HEK293 (cell line): ENCODE measurements at regions not wholly inside any gene's neighbourhood (a gene's known extent, or its start where the extent isn't known, plus 50 kb on each side); places are given as distances from the start of the nearest gene placed in this dataset.

Experiments
- CTCF ChIA-PET: fragments of 350-600 bp; formaldehyde crosslinking; extraction: SDS; loops from one replicate; lab custom pipeline; 2021; ENCODE audit warnings: antibody characterized with exemption; lab: Yijun Ruan, JAX
- POLR2A ChIA-PET: fragments of 300-600 bp; formaldehyde crosslinking; extraction: SDS; loops from one replicate; lab custom pipeline; 2020; ENCODE audit warnings: antibody characterized with exemption, inconsistent platforms; lab: Yijun Ruan, JAX
- H3K27ac ChIP-seq: fragments of 200-500 bp; sonication (Bioruptor generic); 2 replicates; pipeline ENCODE4 v1.5.1; 2014; ENCODE audit warnings: low read depth, low read length, control low read depth, inconsistent platforms; ENCODE audit errors: extremely low read depth
- H3K36me3 ChIP-seq, 2 experiments: fragments of 200-500 bp in 1 of 2; sonication (Bioruptor generic) in 1 of 2; 1 replicate in 1 of 2; 2 replicates in 1 of 2; pipeline ENCODE4 v1.5.1; 2014 to 2017; ENCODE audit warnings: inconsistent platforms in 2 of 2, low read length in 2 of 2; ENCODE audit not compliant: control insufficient read depth in 2 of 2, insufficient read depth in 1 of 2
- H3K4me1 ChIP-seq: fragments of 200-500 bp; sonication (Bioruptor generic); 2 replicates; pipeline ENCODE4 v1.5.1; 2014; ENCODE audit warnings: mild to moderate bottlenecking, low read length, inconsistent platforms; ENCODE audit not compliant: control insufficient read depth, insufficient read depth
- H3K4me3 ChIP-seq: 2 replicates; pipeline ENCODE4 v1.5.1; 2011; ENCODE audit warnings: low read depth, mild to moderate bottlenecking, control low read depth, low read length, moderate library complexity
- H3K9me3 ChIP-seq: fragments of 200-500 bp; sonication (Bioruptor generic); 2 replicates; pipeline ENCODE4 v1.5.1; 2014; ENCODE audit warnings: low read depth, low read length, inconsistent platforms; ENCODE audit not compliant: control insufficient read depth, insufficient read depth
- INSM2 ChIP-seq: fragments of 450-650 bp; formaldehyde crosslinking; IDR thresholded peaks from 2 replicates; pipeline ENCODE4 v1.5.1; 2016; ENCODE audit warnings: missing biosample characterization, missing genetic modification characterization
- KLF17 ChIP-seq: fragments of 450-650 bp; formaldehyde crosslinking; IDR thresholded peaks from 2 replicates; pipeline ENCODE4 v1.5.1; 2016; ENCODE audit warnings: missing biosample characterization, missing genetic modification characterization
- MEIS1 ChIP-seq: sonication (generic); formaldehyde crosslinking; IDR thresholded peaks from 2 replicates; pipeline ENCODE4 v1.8.1; 2022; ENCODE audit warnings: missing genetic modification reagents, mild to moderate bottlenecking, borderline replicate concordance
- MYNN ChIP-seq: fragments of 450-650 bp; formaldehyde crosslinking; IDR thresholded peaks from 2 replicates; pipeline ENCODE4 v1.5.1; 2016; ENCODE audit warnings: missing biosample characterization, missing genetic modification characterization, borderline replicate concordance
- PRDM2 ChIP-seq: fragments of 450-650 bp; formaldehyde crosslinking; IDR thresholded peaks from 2 replicates; pipeline ENCODE4 v1.5.1; 2016; ENCODE audit warnings: missing biosample characterization, missing genetic modification characterization, borderline replicate concordance
- REPIN1 ChIP-seq: fragments of 450-650 bp; formaldehyde crosslinking; IDR thresholded peaks from 2 replicates; pipeline ENCODE4 v1.5.1; 2017; ENCODE audit warnings: missing biosample characterization, missing genetic modification characterization, low read depth
- REST ChIP-seq: fragments of 450-650 bp; formaldehyde crosslinking; IDR thresholded peaks from 2 replicates; pipeline ENCODE4 v1.5.1; 2016; ENCODE audit warnings: missing biosample characterization, missing genetic modification characterization
- ZNF138 ChIP-seq: fragments of 450-650 bp; formaldehyde crosslinking; IDR thresholded peaks from 2 replicates; pipeline ENCODE4 v1.5.1; 2016; ENCODE audit warnings: missing biosample characterization, missing genetic modification characterization, borderline replicate concordance
- ZNF23 ChIP-seq: fragments of 450-650 bp; formaldehyde crosslinking; IDR thresholded peaks from 2 replicates; pipeline ENCODE4 v1.5.1; 2016; ENCODE audit warnings: missing biosample characterization, missing genetic modification characterization, borderline replicate concordance
- ZNF423 ChIP-seq: fragments of 450-650 bp; formaldehyde crosslinking; IDR thresholded peaks from 2 replicates; pipeline ENCODE4 v1.5.1; 2016; ENCODE audit warnings: missing biosample characterization, missing genetic modification characterization
- ZNF48 ChIP-seq: fragments of 450-650 bp; formaldehyde crosslinking; IDR thresholded peaks from 2 replicates; pipeline ENCODE4 v1.5.1; 2016; ENCODE audit warnings: missing biosample characterization, missing genetic modification characterization
- ZNF639 ChIP-seq: fragments of 450-650 bp; formaldehyde crosslinking; IDR thresholded peaks from 2 replicates; pipeline ENCODE4 v1.5.1; 2016; ENCODE audit warnings: missing biosample characterization, missing genetic modification characterization
- ZNF692 ChIP-seq: fragments of 450-650 bp; formaldehyde crosslinking; IDR thresholded peaks from 2 replicates; pipeline ENCODE4 v1.5.1; 2016; ENCODE audit warnings: missing biosample characterization, missing genetic modification characterization
- ZSCAN30 ChIP-seq: fragments of 450-650 bp; IDR thresholded peaks from 2 replicates; pipeline ENCODE4 v1.5.1; 2018; ENCODE audit warnings: missing biosample characterization, mild to moderate bottlenecking, missing genetic modification characterization, moderate library complexity
- ZSCAN4 ChIP-seq: fragments of 450-650 bp; formaldehyde crosslinking; IDR thresholded peaks from 2 replicates; pipeline ENCODE4 v1.5.1; 2017; ENCODE audit warnings: missing biosample characterization, missing genetic modification characterization
- ZXDB ChIP-seq: fragments of 450-650 bp; formaldehyde crosslinking; IDR thresholded peaks from 2 replicates; pipeline ENCODE4 v1.5.1; 2016; ENCODE audit warnings: missing biosample characterization, missing genetic modification characterization

- Histone ChIP-seq H3K4me1 (peaks cover 5% of the 10 kb centered on the region; the same call in 1 of the 2 replicates), H3K36me3 (no peaks in the 10 kb centered on the region), H3K27ac (no peak overlapping the region), H3K4me3 (no peak overlapping the region), H3K9me3 (no peaks in the 10 kb centered on the region)
- ChIA-PET POLR2A (no interaction called here), CTCF (interaction anchor here (0.6 kb wide), 1 partner anchor 48 kb away, joined by 4 read pairs; no protein-coding TSS in a partner anchor)
- TF ChIP-seq KLF17 (tag by site-specific recombination): no peak
- no peak for TF ChIP-seq MEIS1 (CRISPR knock-in tag)
- no peak for TF ChIP-seq ZNF639
- TF ChIP-seq REPIN1: no peak
- TF ChIP-seq ZNF48 (tag by site-specific recombination): no peak
- TF ChIP-seq ZNF692 (tag by site-specific recombination): no peak
- TF ChIP-seq REST (tag by site-specific recombination): no peak
- TF ChIP-seq INSM2 (tag by site-specific recombination): no peak
- TF ChIP-seq ZNF23 (tag by site-specific recombination): no peak
- no peak for TF ChIP-seq ZSCAN4 (tag by site-specific recombination)
- TF ChIP-seq ZNF423 (tag by site-specific recombination): no peak
- TF ChIP-seq ZXDB (tag by site-specific recombination): no peak
Measured at GRCh38 chr6:144711661-144712060, 426.5 kb downstream of the UTRN start.

GRCh38 chr6:144712541-144712940 is 427.4 kb downstream of the UTRN start:
- Histone ChIP-seq H3K36me3 (no peaks in the 10 kb centered on the region), H3K27ac (no peak overlapping the region), H3K9me3 (no peaks in the 10 kb centered on the region), H3K4me3 (no peak overlapping the region), H3K4me1 (peaks cover 5% of the 10 kb centered on the region; the same call in 1 of the 2 replicates)
- POLR2A ChIA-PET: no interaction called here
- CTCF ChIA-PET: no interaction called here
- no peak for TF ChIP-seq MYNN
- no peak for TF ChIP-seq PRDM2 (tag by site-specific recombination)
- TF ChIP-seq ZSCAN30 (tag by site-specific recombination): no peak
- TF ChIP-seq ZNF138 (tag by site-specific recombination): no peak
